Adrenal gland (tissue), 5 donors: ENCODE measurements at regions not wholly inside any gene's neighbourhood (a gene's known extent, or its start where the extent isn't known, plus 50 kb on each side); places are given as distances from the start of the nearest gene placed in this dataset.

Experiments used
- CTCF ChIP-seq, 6 experiments: fragments of 450-650 bp in 4 of 6; fragments of 200-600 bp in 2 of 6; sonication (generic) in 1 of 6; IDR thresholded peaks; 1 replicate in 5 of 6; 2 replicates in 1 of 6; pipeline versions ENCODE4 v1.5.1 to v1.8.0; 2016 to 2021; ENCODE audit warnings: antibody characterized with exemption in 6 of 6, mild to moderate bottlenecking in 2 of 6, moderate library complexity in 1 of 6
- POLR2A ChIP-seq, 2 donors: fragments of 450-650 bp; IDR thresholded peaks; one replicate each; pipeline ENCODE4 v1.6.1; 2017; ENCODE audit warnings: antibody characterized with exemption in 2 of 2, mild to moderate bottlenecking in 2 of 2, moderate library complexity in 1 of 2
- donor health status: DM: no; HTN: no; CAD: no.

- no peak for TF ChIP-seq CTCF (IDR thresholded peaks at IDR 0.05)
- TF ChIP-seq POLR2A (IDR thresholded peaks at IDR 0.05) = no peak
Observed at GRCh38 chr2:5236249-5236648, 455.9 kb upstream of the SOX11 start.
